Smooth muscle cell (in vitro differentiated cells): ENCODE measurements at regions not wholly inside any gene's neighbourhood (a gene's known extent, or its start where the extent isn't known, plus 50 kb on each side); places are given as distances from the start of the nearest gene placed in this dataset.

Experiments
- DNase-seq: peaks from one replicate; lab custom pipeline; 2025; ENCODE audit not compliant: unreplicated experiment; lab: John Stamatoyannopoulos, UW
- H2AFZ ChIP-seq: fragments of 200-600 bp; sonication (generic); 2 replicates; pipeline ENCODE4 v1.6.0; 2016; ENCODE audit warnings: antibody characterized with exemption, low read depth, mild to moderate bottlenecking
- H3F3A ChIP-seq: fragments of 200-600 bp; sonication (generic); 2 replicates; pipeline ENCODE4 v1.6.0; 2017; ENCODE audit warnings: antibody characterized with exemption, low read depth
- H3K27ac ChIP-seq: fragments of 200-600 bp; sonication (generic); 2 replicates; pipeline ENCODE4 v1.5.1; 2016; ENCODE audit warnings: low read depth, mild to moderate bottlenecking
- H3K27me3 ChIP-seq: fragments of 200-600 bp; sonication (generic); 2 replicates; pipeline ENCODE4 v1.6.1; 2016; ENCODE audit warnings: low read depth, mild to moderate bottlenecking
- H3K36me3 ChIP-seq: fragments of 200-600 bp; sonication (generic); 2 replicates; pipeline ENCODE4 v1.5.1; 2016; ENCODE audit warnings: low read depth
- H3K4me1 ChIP-seq: fragments of 200-600 bp; sonication (generic); 2 replicates; pipeline ENCODE4 v1.5.1; 2016; ENCODE audit warnings: low read depth
- H3K4me2 ChIP-seq: fragments of 200-600 bp; sonication (generic); 2 replicates; pipeline ENCODE4 v1.6.0; 2016; ENCODE audit warnings: mild to moderate bottlenecking
- H3K4me3 ChIP-seq: fragments of 200-600 bp; sonication (generic); 2 replicates; pipeline ENCODE4 v1.5.1; 2016; ENCODE audit warnings: mild to moderate bottlenecking
- H3K79me2 ChIP-seq: fragments of 200-600 bp; sonication (generic); 2 replicates; pipeline ENCODE4 v1.6.0; 2016; ENCODE audit warnings: low read depth, mild to moderate bottlenecking
- H3K9ac ChIP-seq: fragments of 200-600 bp; sonication (generic); 2 replicates; pipeline ENCODE4 v1.6.0; 2016; ENCODE audit warnings: low read depth
- H3K9me3 ChIP-seq: fragments of 200-600 bp; sonication (generic); replicated peaks from 2 replicates; pipeline ENCODE4 v1.5.1; 2016; ENCODE audit warnings: low read depth
- H4K20me1 ChIP-seq: fragments of 200-600 bp; sonication (generic); 2 replicates; pipeline ENCODE4 v1.6.0; 2016; ENCODE audit warnings: low read depth
- CTCF ChIP-seq: fragments of 200-600 bp; sonication (generic); IDR thresholded peaks from 2 replicates; pipeline ENCODE4 v1.5.1; 2017; ENCODE audit warnings: borderline replicate concordance, mild to moderate bottlenecking, antibody characterized with exemption; ENCODE audit not compliant: insufficient read depth, poor library complexity, severe bottlenecking
- WGBS: methylation state at CpG from one replicate; pipeline ENCODE4 v1.1.7; 2016; ENCODE audit warnings: low lambda C conversion rate; 5-methylcytosine and 5-hydroxymethylcytosine counted together

GRCh38 chr9:80233102-80233843 is 661.5 kb downstream of the TLE4 start:
- H4K20me1 ChIP-seq, result no peaks in the 10 kb centered on the region
- TF ChIP-seq CTCF, result no peak
- no peak overlapping the region for H3K9ac ChIP-seq
- no peak for DNase-seq
- 53% methylated on average over 1 of the region's 1 CpG for WGBS
- H3K4me2 ChIP-seq, result no peak overlapping the region
- H3K27me3 ChIP-seq, result no peaks in the 10 kb centered on the region
- no peaks in the 10 kb centered on the region for H3K4me1 ChIP-seq
- H3K36me3 ChIP-seq, result no peaks in the 10 kb centered on the region
- no peaks in the 10 kb centered on the region for H3K9me3 ChIP-seq
- H2AFZ ChIP-seq, result peak overlapping the region; percentile 53
- H3K27ac ChIP-seq, result no peak overlapping the region
- no peaks in the 10 kb centered on the region for H3F3A ChIP-seq
- no peaks in the 10 kb centered on the region for H3K79me2 ChIP-seq
- H3K4me3 ChIP-seq, result no peak overlapping the region

GRCh38 chr9:80231318-80232236 is 659.8 kb downstream of the TLE4 start:
- Histone ChIP-seq H3K4me2 (no peak overlapping the region), H4K20me1 (no peaks in the 10 kb centered on the region), H3K79me2 (no peaks in the 10 kb centered on the region), H3F3A (no peaks in the 10 kb centered on the region), H3K4me1 (no peaks in the 10 kb centered on the region), H2AFZ (no peak overlapping the region), H3K27me3 (no peaks in the 10 kb centered on the region), H3K4me3 (no peak overlapping the region), H3K9me3 (no peaks in the 10 kb centered on the region), H3K36me3 (no peaks in the 10 kb centered on the region), H3K27ac (no peak overlapping the region), H3K9ac (no peak overlapping the region)
- TF ChIP-seq CTCF, result no peak
- DNase-seq, result no peak
- 82% methylated on average over 7 of the region's 7 CpGs for WGBS

- TF ChIP-seq CTCF, result no peak
- H3K4me2 ChIP-seq, result no peak overlapping the region
- H3K9ac ChIP-seq, result no peak overlapping the region
- H3F3A ChIP-seq, result no peaks in the 10 kb centered on the region
- H3K36me3 ChIP-seq, result no peaks in the 10 kb centered on the region
- 93% methylated on average over 1 of the region's 1 CpG for WGBS
- no peaks in the 10 kb centered on the region for H3K4me1 ChIP-seq
- no peak for DNase-seq
- no peak overlapping the region for H3K4me3 ChIP-seq
- no peaks in the 10 kb centered on the region for H3K9me3 ChIP-seq
- H3K27ac ChIP-seq, result no peak overlapping the region
- no peaks in the 10 kb centered on the region for H3K79me2 ChIP-seq
- no peaks in the 10 kb centered on the region for H3K27me3 ChIP-seq
- no peak overlapping the region for H2AFZ ChIP-seq
- no peaks in the 10 kb centered on the region for H4K20me1 ChIP-seq
Measured at GRCh38 chr9:80223897-80224296, 652.1 kb downstream of the TLE4 start.
